Esophagus mucosa (tissue), 1 donor: ENCODE measurements at regions not wholly inside any gene's neighbourhood (a gene's known extent, or its start where the extent isn't known, plus 50 kb on each side); places are given as distances from the start of the nearest gene placed in this dataset.

Experiments
- ATAC-seq: fragments of 200-7000 bp; cut with Tn5 transposase; one replicate; pipeline ENCODE4 v1.9.1; 2020
- donor health status: DM: yes; HTN: yes; CAD: no.

GRCh38 chr4:10173754-10174749 lies 57.5 kb upstream of the WDR1 start:
- peak; percentile 61 for ATAC-seq

GRCh38 chr4:10173037-10173753 lies 56.6 kb upstream of the WDR1 start:
- ATAC-seq = peak; percentile 34

GRCh38 chr4:10172278-10172921 lies 55.8 kb upstream of the WDR1 start:
- no peak for ATAC-seq

- no peak for ATAC-seq
Observed at GRCh38 chr4:10171055-10171454, 54.5 kb upstream of the WDR1 start.

- no peak for ATAC-seq
Observed at GRCh38 chr4:10169839-10170387, 53.3 kb upstream of the WDR1 start.

GRCh38 chr4:10168151-10168550 lies 51.6 kb upstream of the WDR1 start:
- no peak for ATAC-seq

- ATAC-seq = no peak
Observed at GRCh38 chr4:10167201-10167600, 50.6 kb upstream of the WDR1 start.
